SK-N-SH (cell line): ENCODE measurements at regions not wholly inside any gene's neighbourhood (a gene's known extent, or its start where the extent isn't known, plus 50 kb on each side); places are given as distances from the start of the nearest gene placed in this dataset.

Experiments
- CTCF ChIA-PET: fragments of 300-600, 350-600 bp; formaldehyde crosslinking; extraction: SDS; loops from one replicate; lab custom pipeline; 2021; lab: Yijun Ruan, JAX
- POLR2A ChIA-PET: fragments of 350-600 bp; sonication (Branson Sonifier 250); formaldehyde crosslinking; extraction: SDS; loops from one replicate; lab custom pipeline; 2020; ENCODE audit warnings: antibody characterized with exemption, inconsistent platforms; lab: Yijun Ruan, JAX
- DNase-seq: peaks from one replicate; pipeline ENCODE4 v3.0.0; 2012
- H2AFZ ChIP-seq: fragments of 200-600 bp; sonication (generic); 2 replicates; pipeline ENCODE4 v1.8.1; 2016; ENCODE audit warnings: antibody characterized with exemption, mild to moderate bottlenecking, low read depth
- H3F3A ChIP-seq: fragments of 200-600 bp; sonication (generic); replicated peaks from 2 replicates; pipeline ENCODE3; 2016; ENCODE audit warnings: antibody characterized with exemption, mild to moderate bottlenecking; ENCODE audit not compliant: insufficient read depth
- H3K27ac ChIP-seq, 2 experiments: fragments of 200-500 bp in 1 of 2; fragments of 200-600 bp in 1 of 2; sonication (Bioruptor generic) in 1 of 2; sonication (generic), shearing (Covaris generic) in 1 of 2; 2 replicates each; pipeline versions ENCODE4 v1.5.1 to v1.6.1; 2014 to 2016; ENCODE audit warnings: low read depth in 2 of 2, inconsistent platforms in 1 of 2, low read length in 1 of 2, mild to moderate bottlenecking in 1 of 2, mixed read lengths in 1 of 2
- H3K27me3 ChIP-seq: fragments of 200-600 bp; sonication (generic), shearing (Covaris generic); 2 replicates; pipeline ENCODE4 v1.6.1; 2016; ENCODE audit warnings: mixed run types; ENCODE audit not compliant: insufficient read depth
- H3K36me3 ChIP-seq, 2 experiments: fragments of 200-500 bp in 1 of 2; fragments of 200-600 bp in 1 of 2; sonication (Bioruptor generic) in 1 of 2; sonication (generic) in 1 of 2; replicated peaks in 1 of 2; 2 replicates each; pipeline versions ENCODE3 to v1.5.1; 2014 to 2016; ENCODE audit warnings: low read length in 1 of 2, mild to moderate bottlenecking in 1 of 2; ENCODE audit not compliant: insufficient read depth in 2 of 2, control insufficient read depth in 1 of 2
- H3K4me1 ChIP-seq, 2 experiments: fragments of 200-500 bp in 1 of 2; fragments of 200-600 bp in 1 of 2; sonication (Bioruptor generic) in 1 of 2; sonication (generic), shearing (Covaris generic) in 1 of 2; 2 replicates each; pipeline versions ENCODE4 v1.5.1 to v1.6.1; 2014 to 2016; ENCODE audit warnings: low read depth in 1 of 2, low read length in 1 of 2, mixed run types in 1 of 2; ENCODE audit not compliant: insufficient read depth in 2 of 2, control insufficient read depth in 1 of 2
- H3K4me2 ChIP-seq: fragments of 200-600 bp; sonication (generic), shearing (Covaris generic); 2 replicates; pipeline ENCODE4 v1.6.1; 2017; ENCODE audit warnings: mixed run types
- H3K4me3 ChIP-seq, 2 experiments: fragments of 200-500 bp in 1 of 2; fragments of 200-600 bp in 1 of 2; sonication (Bioruptor generic) in 1 of 2; sonication (generic), shearing (Covaris generic) in 1 of 2; 2 replicates each; pipeline versions ENCODE4 v1.5.1 to v1.8.1; 2014 to 2016; ENCODE audit warnings: low read depth in 2 of 2, inconsistent platforms in 1 of 2, low read length in 1 of 2, mild to moderate bottlenecking in 1 of 2, mixed read lengths in 1 of 2, moderate library complexity in 1 of 2
- H3K79me2 ChIP-seq: fragments of 200-600 bp; sonication (generic); 2 replicates; pipeline ENCODE4 v1.8.1; 2017; ENCODE audit warnings: mild to moderate bottlenecking; ENCODE audit not compliant: insufficient read depth
- H3K9ac ChIP-seq: fragments of 200-600 bp; sonication (generic); 2 replicates; pipeline ENCODE4 v1.6.1; 2017; ENCODE audit warnings: mixed run types
- H3K9me2 ChIP-seq: fragments of 200-600 bp; sonication (generic); 2 replicates; pipeline ENCODE4 v1.6.1; 2017; ENCODE audit warnings: mixed run types
- H3K9me3 ChIP-seq: fragments of 200-600 bp; sonication (generic); 2 replicates; pipeline ENCODE4 v1.6.1; 2017; ENCODE audit warnings: mixed run types, mild to moderate bottlenecking, moderate library complexity
- H4K20me1 ChIP-seq: fragments of 200-600 bp; sonication (generic); 2 replicates; pipeline ENCODE4 v1.6.1; 2017; ENCODE audit warnings: mild to moderate bottlenecking, mixed run types; ENCODE audit not compliant: insufficient read depth
- ELF1 ChIP-seq: IDR thresholded peaks from 2 replicates; pipeline ENCODE4 v1.4.0; 2012
- EZH2phosphoT487 ChIP-seq: fragments of 200-600 bp; sonication (generic); IDR thresholded peaks from 2 replicates; pipeline ENCODE4 v1.6.1; 2017; ENCODE audit warnings: low read depth, mixed run types, mild to moderate bottlenecking, antibody characterized with exemption, moderate library complexity, borderline replicate concordance
- FOSL2 ChIP-seq: IDR thresholded peaks from 2 replicates; pipeline ENCODE4 v1.4.0; 2012; ENCODE audit warnings: low read depth, mild to moderate bottlenecking, moderate library complexity, borderline replicate concordance
- FOXJ3 ChIP-seq: sonication (generic); formaldehyde crosslinking; IDR thresholded peaks from 2 replicates; pipeline ENCODE4 v1.5.1; 2020; ENCODE audit warnings: mild to moderate bottlenecking, missing genetic modification reagents
- FOXM1 ChIP-seq: IDR thresholded peaks from 2 replicates; pipeline ENCODE4 v1.4.0; 2012; ENCODE audit warnings: low read depth, mild to moderate bottlenecking
- GABPA ChIP-seq: IDR thresholded peaks from 2 replicates; pipeline ENCODE4 v1.4.0; 2012; ENCODE audit warnings: low read depth, mild to moderate bottlenecking
- MEF2A ChIP-seq: IDR thresholded peaks from 2 replicates; pipeline ENCODE4 v1.4.0; 2012; ENCODE audit warnings: low read depth, borderline replicate concordance
- MXI1 ChIP-seq: IDR thresholded peaks from 2 replicates; pipeline ENCODE4 v1.6.1; 2012; ENCODE audit warnings: mild to moderate bottlenecking, low read depth, low read length, improper control_type of control experiment
- NRF1 ChIP-seq: IDR thresholded peaks from 2 replicates; pipeline ENCODE4 v1.6.1; 2012; ENCODE audit warnings: low read depth, mild to moderate bottlenecking, low read length
- PBX3 ChIP-seq: IDR thresholded peaks from 2 replicates; pipeline ENCODE4; 2012
- RXRA ChIP-seq: IDR thresholded peaks from 2 replicates; pipeline ENCODE4 v1.4.0; 2012; ENCODE audit warnings: low read depth, mild to moderate bottlenecking, borderline replicate concordance
- SIN3A ChIP-seq: IDR thresholded peaks from 2 replicates; pipeline ENCODE4 v1.6.1; 2012; ENCODE audit warnings: low read depth, mild to moderate bottlenecking, low read length, moderate library complexity, borderline replicate concordance
- TAF1 ChIP-seq: IDR thresholded peaks from 2 replicates; pipeline ENCODE4 v1.6.1; 2012; ENCODE audit warnings: low read depth, mild to moderate bottlenecking, low read length, moderate library complexity, borderline replicate concordance
- TCF12 ChIP-seq: IDR thresholded peaks from 2 replicates; pipeline ENCODE4 v1.4.0; 2012
- USF2 ChIP-seq: fragments of 150-350 bp; IDR thresholded peaks from 2 replicates; pipeline ENCODE4 v1.6.1; 2017; ENCODE audit warnings: antibody characterized with exemption, low read length, low read depth, borderline replicate concordance
- TF ChIP-seq, protein P1 (sequence below): IDR thresholded peaks from 2 replicates; pipeline ENCODE4 v1.4.0; 2012; ENCODE audit warnings: low read depth, borderline replicate concordance
- TF ChIP-seq, protein P2 (sequence below): IDR thresholded peaks from 2 replicates; pipeline ENCODE4 v1.4.0; 2012; ENCODE audit warnings: low read depth, borderline replicate concordance

DNA sequence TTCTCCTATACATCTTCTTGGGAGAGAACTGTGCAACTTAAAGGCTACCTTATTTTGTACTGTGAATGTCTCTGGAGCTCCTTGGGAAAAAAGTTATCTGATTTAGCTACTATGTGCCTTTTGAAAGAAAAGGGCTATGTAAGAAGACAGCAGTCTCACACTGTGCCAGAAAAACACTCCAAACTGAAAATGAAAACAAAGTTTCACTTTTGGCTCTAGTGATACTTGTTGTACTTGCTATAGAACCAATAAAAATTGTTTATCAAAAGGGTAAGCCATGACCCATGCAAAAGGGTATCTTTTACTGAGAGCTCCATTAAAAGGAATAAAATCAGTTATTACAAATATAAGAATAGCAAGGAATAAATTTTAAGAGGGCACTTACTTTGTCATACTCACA, 2270.0 kb downstream of the ARAP2 start:
- ChIA-PET POLR2A (no interaction called here), CTCF (interaction anchor here (0.6 to 1.3 kb wide), 2 partner anchors 15 to 50 kb away, joined by 3 to 4 read pairs; no protein-coding TSS in a partner anchor)
- Histone ChIP-seq H3F3A (no peaks in the 10 kb centered on the region), H3K27me3 (no peaks in the 10 kb centered on the region), H3K36me3 (no peaks in the 10 kb centered on the region), H3K4me3 (no peak overlapping the region), H2AFZ (no peak overlapping the region), H3K4me2 (no peak overlapping the region), H3K9me2 (no peaks in the 10 kb centered on the region), H3K79me2 (no peaks in the 10 kb centered on the region), H4K20me1 (no peaks in the 10 kb centered on the region), H3K27ac (no peak overlapping the region), H3K4me1 (no peaks in the 10 kb centered on the region), H3K9me3 (no peaks in the 10 kb centered on the region), H3K9ac (no peak overlapping the region)
- no peak for DNase-seq
- no peak for TF ChIP-seq USF2
- TF ChIP-seq RXRA = no peak
- no peak for TF ChIP-seq TCF12
- no peak for TF ChIP-seq NRF1
- TF ChIP-seq GABPA = no peak
- no peak for TF ChIP-seq EZH2phosphoT487
- TF ChIP-seq, protein P1, sequence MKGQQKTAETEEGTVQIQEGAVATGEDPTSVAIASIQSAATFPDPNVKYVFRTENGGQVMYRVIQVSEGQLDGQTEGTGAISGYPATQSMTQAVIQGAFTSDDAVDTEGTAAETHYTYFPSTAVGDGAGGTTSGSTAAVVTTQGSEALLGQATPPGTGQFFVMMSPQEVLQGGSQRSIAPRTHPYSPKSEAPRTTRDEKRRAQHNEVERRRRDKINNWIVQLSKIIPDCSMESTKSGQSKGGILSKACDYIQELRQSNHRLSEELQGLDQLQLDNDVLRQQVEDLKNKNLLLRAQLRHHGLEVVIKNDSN = no peak
- TF ChIP-seq FOXJ3 (CRISPR knock-in tag) = no peak
- TF ChIP-seq ELF1 = no peak
- no peak for TF ChIP-seq TAF1
- TF ChIP-seq FOSL2 = no peak
- TF ChIP-seq MXI1 = no peak
- no peak for TF ChIP-seq PBX3
- TF ChIP-seq SIN3A = no peak
- TF ChIP-seq, protein P2, sequence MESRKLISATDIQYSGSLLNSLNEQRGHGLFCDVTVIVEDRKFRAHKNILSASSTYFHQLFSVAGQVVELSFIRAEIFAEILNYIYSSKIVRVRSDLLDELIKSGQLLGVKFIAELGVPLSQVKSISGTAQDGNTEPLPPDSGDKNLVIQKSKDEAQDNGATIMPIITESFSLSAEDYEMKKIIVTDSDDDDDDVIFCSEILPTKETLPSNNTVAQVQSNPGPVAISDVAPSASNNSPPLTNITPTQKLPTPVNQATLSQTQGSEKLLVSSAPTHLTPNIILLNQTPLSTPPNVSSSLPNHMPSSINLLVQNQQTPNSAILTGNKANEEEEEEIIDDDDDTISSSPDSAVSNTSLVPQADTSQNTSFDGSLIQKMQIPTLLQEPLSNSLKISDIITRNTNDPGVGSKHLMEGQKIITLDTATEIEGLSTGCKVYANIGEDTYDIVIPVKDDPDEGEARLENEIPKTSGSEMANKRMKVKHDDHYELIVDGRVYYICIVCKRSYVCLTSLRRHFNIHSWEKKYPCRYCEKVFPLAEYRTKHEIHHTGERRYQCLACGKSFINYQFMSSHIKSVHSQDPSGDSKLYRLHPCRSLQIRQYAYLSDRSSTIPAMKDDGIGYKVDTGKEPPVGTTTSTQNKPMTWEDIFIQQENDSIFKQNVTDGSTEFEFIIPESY = no peak
- TF ChIP-seq MEF2A = no peak
- TF ChIP-seq FOXM1 = no peak
